LoVo (cell line): ENCODE measurements at regions not wholly inside any gene's neighbourhood (a gene's known extent, or its start where the extent isn't known, plus 50 kb on each side); places are given as distances from the start of the nearest gene placed in this dataset.
"Not testable (repeated sequence)": the region's sequence is repeated elsewhere in the genome, so short reads cannot be mapped to it uniquely, and the experiment has no call there.

ENCODE experiments used
- DNase-seq: peaks from one replicate; pipeline ENCODE4 v3.0.0-alpha.2; 2016; ENCODE audit warnings: low spot score

DNA sequence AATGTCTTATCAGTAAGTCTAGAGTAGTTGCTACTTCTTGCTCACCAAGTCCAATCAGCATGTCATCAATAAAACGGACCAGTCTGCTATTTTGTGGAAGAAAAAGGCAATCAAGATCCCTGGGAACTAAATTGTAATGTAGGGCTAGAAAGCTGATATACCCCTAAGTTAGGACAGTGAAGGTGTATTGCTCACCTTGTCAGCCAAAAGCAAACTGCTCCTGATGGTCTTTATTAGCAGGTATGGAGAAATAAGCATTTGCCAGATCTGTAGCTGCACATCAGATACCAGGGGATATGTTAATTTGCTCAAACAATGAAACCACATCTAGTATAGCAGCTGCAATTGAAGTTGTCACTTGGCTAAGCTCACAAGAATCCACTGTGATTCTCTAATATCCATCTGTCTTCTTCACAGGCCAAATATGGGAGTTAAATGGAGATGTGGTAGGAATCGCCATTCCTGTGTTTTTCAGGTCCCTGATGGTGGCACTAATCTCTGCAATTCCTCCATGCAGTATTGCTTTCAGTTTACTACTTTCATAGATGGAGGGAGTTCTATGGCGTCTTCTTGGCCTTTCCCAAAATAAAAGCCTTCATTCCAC lies 75.0 kb downstream of the TMEM237 start:
- no peak for DNase-seq

DNA sequence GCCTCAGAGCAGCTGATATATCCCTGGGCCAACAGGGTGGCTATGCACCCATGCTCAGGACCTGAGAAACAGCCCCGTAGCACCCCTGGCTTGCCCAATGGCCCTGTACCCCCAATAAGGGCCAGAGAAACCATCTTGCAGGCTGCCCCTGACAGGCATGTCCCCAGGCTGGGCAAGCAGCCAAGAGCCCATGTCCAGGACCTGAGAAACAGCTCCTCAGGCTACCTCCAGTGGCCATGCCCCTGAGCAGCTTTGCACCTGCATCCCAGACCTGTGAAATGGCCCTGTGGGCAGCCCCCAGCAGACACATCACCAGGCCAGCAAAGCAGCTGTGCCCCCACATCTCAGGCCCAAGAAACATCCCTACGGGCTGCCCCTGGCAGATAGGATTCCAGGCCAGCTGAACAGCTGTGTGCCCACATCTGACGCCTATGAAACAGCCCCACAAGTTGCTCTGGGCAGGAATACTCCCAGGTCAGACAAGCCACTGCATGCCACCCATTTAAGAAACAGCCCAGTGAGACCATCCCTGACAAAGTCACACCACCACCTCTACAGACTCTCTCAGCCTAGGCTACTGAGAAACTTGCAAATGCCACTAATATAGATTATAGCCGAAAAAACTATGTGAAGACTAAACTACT lies 84.1 kb downstream of the TMEM237 start:
- DNase-seq: no peak

DNA sequence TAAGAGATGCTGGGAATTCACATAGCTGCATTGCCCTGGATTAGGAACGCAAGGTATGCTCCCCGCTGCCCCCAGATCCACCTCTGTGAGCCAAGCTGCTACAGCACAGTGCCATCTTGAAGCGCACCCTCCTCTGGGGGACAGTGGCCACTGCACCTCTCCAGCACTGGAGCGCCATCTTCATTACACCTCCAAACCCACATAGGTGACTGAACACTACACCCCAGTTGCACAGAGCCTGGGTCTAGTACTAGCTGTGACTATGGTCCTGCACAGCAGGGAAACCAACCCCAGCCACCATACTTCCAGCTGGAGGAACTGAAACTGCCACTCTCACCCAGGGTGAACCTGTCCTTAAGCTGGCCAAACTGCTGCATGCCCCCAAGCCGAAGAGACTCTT lies 84.6 kb downstream of the TMEM237 start:
- DNase-seq: no peak

DNA sequence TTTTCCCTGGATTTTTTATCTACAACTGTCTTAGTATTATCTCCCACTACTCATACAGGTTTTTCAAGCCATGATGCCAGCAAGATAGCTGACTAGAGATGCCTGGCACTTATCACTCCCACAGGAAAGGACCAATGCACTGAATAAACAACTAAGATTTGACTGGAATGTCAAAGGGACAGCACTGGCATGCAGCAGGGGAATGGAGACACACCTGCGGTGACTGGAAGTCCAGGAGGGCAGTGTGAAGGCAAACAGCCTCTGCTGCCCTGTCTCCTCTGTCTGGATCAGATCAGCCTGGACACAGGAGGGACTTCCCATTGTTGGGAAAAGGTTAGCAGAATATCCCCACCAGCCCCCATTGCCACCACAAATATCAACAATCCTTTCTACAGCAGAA lies 85.1 kb downstream of the TMEM237 start:
- DNase-seq: no peak

DNA sequence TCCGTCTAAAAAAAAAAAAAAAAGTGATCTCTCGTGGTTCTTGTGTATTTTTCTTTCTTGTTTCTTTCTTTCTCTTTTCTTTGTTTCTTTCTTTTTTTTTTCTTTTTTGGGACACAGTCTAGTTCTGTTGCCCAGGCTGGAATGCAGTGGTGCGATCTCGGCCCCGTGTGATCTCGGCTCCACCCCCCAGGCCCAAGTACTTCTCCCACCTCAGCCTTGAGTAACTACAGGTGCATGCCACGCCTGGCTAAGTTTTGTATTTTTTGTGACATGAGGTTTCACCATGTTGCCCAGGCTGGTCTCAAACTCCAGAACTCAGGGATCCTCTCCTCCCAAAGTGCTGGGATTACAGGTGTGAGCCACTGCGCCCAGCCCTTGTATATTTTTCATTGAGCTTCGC lies 91.4 kb downstream of the TMEM237 start:
- DNase-seq: no peak

DNA sequence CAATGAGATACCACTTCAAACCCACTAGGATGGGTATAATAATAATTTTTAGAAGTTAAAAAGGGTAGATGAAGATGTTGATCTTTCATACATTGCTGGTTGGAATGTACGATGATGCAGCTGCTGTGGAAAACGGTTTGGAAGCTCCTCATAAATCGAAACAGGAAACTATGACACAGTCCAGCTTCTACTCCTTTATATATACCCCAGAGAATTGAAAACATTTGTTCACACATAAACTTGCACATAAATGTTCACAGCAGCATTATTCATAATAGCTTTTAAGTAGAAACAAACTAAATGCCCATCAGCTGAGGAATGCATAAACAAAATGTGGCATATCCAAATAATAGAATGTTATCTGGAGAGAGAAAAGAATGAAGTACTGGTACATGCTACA lies 95.0 kb downstream of the STRADB start:
- DNase-seq: no peak

DNA sequence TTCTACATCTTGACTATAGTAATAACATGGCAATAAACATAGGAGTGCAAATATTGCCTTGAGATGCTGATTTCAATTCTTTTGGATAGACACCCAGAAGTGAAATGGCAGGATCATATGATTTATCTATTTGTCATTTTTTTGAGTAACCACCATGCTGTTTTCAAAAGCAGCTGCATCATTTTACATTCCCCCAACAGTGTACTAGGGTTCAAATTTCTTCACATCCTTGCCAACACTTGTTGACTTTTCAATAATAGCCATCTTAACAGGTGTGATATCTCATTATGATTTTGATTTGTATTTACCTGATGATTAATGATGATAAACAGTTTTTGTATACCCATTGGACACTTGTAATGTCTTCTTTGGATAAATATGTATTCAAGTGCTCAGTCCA lies 90.8 kb downstream of the STRADB start:
- DNase-seq: no peak

DNA sequence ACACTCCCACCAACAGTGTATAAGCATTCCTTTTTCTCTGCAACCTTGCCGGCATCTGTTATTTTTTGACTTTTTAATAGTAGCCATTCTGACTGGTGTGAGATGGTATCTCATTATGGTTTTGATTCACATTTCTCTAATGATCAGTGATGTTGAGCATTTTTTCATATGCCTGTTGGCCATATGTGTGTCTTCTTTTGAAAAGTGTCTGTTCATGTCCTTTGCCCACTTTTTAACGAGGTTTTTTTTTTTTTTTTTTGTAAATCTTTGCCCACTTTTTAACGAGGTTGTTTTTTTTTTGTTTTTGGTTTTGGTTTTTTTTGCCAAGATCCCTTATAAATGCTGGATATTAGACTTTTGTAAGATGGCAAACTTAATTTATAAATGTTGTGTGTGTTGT lies 87.7 kb downstream of the STRADB start:
- DNase-seq: not testable (repeated sequence)

DNA sequence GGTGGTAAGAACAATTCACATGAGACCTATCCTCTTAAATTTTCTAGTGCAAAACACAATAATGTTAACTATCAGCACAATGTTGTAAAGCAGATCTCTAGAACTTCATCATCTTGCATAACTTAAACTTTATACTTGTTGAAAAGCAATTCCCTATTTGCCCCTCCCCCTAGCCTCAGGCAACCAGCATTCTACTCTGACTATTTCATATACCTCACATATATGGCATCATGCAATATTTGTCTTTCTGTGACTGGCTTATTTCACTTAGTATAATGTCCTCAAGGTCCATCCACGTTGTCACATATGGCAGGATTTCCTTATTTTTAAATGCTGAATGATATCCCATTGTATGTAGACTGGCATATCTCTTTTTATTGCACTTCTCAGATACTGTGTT lies 86.5 kb downstream of the STRADB start:
- DNase-seq: no peak

DNA sequence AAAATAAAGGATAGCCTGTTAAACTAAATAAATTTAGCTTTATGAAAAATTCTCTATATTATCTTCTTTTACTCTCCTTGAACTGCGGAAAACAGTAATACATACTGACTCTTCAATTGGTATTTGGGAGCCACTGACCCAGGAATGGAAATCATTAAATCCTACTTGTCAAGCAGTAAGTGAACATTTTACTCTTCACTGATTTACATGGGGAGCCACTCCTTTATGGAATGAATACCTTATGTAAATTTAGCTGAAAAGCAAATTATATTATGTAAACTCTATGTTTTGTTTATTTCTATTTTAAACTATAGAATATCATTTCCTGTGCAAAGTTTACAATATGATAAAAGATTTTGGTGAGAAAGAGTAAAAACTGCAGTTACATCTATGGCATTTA lies 85.2 kb downstream of the STRADB start:
- DNase-seq: no peak

DNA sequence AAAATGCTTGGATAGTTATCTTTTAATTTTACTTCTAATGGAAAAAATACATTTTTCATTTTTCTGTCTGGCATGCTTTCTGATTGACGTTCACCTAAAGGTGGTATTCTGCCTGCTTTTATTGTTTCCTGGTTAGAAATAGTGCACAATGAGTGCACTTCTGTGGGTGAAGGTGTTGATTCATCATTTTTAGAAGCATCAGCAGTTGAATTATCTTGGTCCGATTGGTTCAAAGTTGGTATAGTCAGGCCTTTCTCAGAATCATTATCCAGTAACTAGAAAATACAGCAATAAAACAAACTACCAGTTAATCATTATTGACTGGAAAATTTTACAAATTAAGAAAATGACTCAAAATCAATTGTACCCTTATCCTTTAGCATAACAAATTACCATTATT lies 84.5 kb downstream of the STRADB start:
- no peak for DNase-seq

DNA sequence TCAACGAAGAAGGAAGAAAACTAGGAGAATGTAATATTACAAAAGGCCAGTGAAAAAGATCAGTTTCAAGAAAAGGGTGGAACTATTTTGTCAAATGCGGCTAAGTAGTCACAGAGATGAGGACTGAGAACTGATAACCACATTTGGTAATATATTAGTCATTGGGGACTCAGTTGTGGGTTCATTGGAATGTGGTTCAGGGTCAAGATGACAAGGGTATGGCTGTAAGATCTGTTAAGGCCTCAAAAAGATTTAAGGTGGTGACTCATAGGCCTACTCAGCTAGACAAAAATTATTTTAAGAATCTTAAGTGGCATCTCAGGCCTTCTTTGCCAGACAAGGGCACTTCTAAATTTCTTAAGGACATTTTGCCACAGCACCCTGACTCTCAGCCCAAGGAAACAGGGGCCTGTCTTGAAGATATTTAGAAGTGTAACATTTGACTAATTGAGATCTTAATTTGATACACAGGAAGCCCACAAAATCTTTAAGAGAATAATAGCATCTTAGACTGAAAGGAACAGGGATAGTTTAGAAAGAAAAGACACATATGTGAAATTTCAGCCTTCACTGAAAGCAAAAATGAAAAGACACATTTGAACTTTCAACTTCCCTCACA lies 81.3 kb downstream of the STRADB start:
- DNase-seq: peak; percentile 11
